Endothelial cell of umbilical vein (primary cell): ENCODE measurements at regions not wholly inside any gene's neighbourhood (a gene's known extent, or its start where the extent isn't known, plus 50 kb on each side); places are given as distances from the start of the nearest gene placed in this dataset.

Source experiments
- BruUV-seq: library from RNA; stranded (reverse); fragments of 400-500 nt; replicated peaks from 2 replicates; lab custom pipeline; 2021; lab: Mats Ljungman, UMichigan
- CTCF ChIA-PET: fragments of 300-600, 350-600 bp; sonication (Branson Sonifier 250); formaldehyde crosslinking; loops from one replicate; lab custom pipeline; 2021; ENCODE audit warnings: antibody characterized with exemption, inconsistent platforms; lab: Charles Lee
- POLR2A ChIA-PET: fragments of 300-600, 350-600 bp; sonication (Branson Sonifier 250); formaldehyde crosslinking; loops from one replicate; lab custom pipeline; 2021; ENCODE audit warnings: antibody characterized with exemption, inconsistent platforms; lab: Charles Lee
- DNase-seq: peaks from one replicate; pipeline ENCODE4 v3.0.0-alpha.2; 2011; ENCODE audit warnings: low read depth, low spot score
- FAIRE-seq: peaks from 2 replicates; lab custom pipeline; 2011; peaks lifted over from hg19 to GRCh38; lab: Jason Lieb, UNC
- H2AFZ ChIP-seq: 2 replicates; pipeline ENCODE4 v1.6.0; 2012; ENCODE audit warnings: low read depth, low read length, control low read depth, inconsistent platforms
- H3K27ac ChIP-seq: 2 replicates; pipeline ENCODE4 v1.5.1; 2011; ENCODE audit warnings: low read depth, mild to moderate bottlenecking, control low read depth, low read length, moderate library complexity; ENCODE audit not compliant: insufficient read depth
- H3K27me3 ChIP-seq, 2 experiments: 2 replicates each; pipeline versions ENCODE4 v1.6.0 to v1.6.1; 2011; ENCODE audit warnings: low read length in 2 of 2, mixed read lengths in 1 of 2; ENCODE audit not compliant: control insufficient read depth in 2 of 2, insufficient read depth in 2 of 2
- H3K36me3 ChIP-seq, 2 experiments: 2 replicates in 1 of 2; 3 replicates in 1 of 2; pipeline ENCODE4 v1.5.1; 2011; ENCODE audit warnings: low read length in 2 of 2, mild to moderate bottlenecking in 1 of 2, moderate library complexity in 1 of 2; ENCODE audit not compliant: control insufficient read depth in 2 of 2, insufficient read depth in 2 of 2; ENCODE audit errors: extremely low read depth in 1 of 2
- H3K4me1 ChIP-seq: 3 replicates; pipeline ENCODE4 v1.5.1; 2011; ENCODE audit warnings: mild to moderate bottlenecking, low read length; ENCODE audit not compliant: control insufficient read depth, insufficient read depth; ENCODE audit errors: extremely low read depth
- H3K4me2 ChIP-seq: 2 replicates; pipeline ENCODE4 v1.6.1; 2011; ENCODE audit warnings: low read length, control low read depth, mixed read lengths; ENCODE audit not compliant: insufficient read depth
- H3K4me3 ChIP-seq, 3 experiments: fragments of 200-600 bp in 1 of 3; sonication (generic), shearing (Covaris generic) in 1 of 3; replicated peaks in 1 of 3; 2 replicates each; pipeline ENCODE4 v1.5.1; 2011 to 2016; ENCODE audit warnings: control low read depth in 3 of 3, low read length in 3 of 3, mild to moderate bottlenecking in 2 of 3, inconsistent platforms in 1 of 3, low read depth in 1 of 3, moderate library complexity in 1 of 3; ENCODE audit not compliant: insufficient read depth in 1 of 3
- H3K79me2 ChIP-seq: 2 replicates; pipeline ENCODE4 v1.6.0; 2012; ENCODE audit warnings: low read length, inconsistent platforms; ENCODE audit not compliant: control insufficient read depth, insufficient read depth
- H3K9ac ChIP-seq: replicated peaks from 2 replicates; pipeline ENCODE3; 2011; ENCODE audit warnings: low read length, control low read depth; ENCODE audit not compliant: insufficient read depth; ENCODE audit errors: extremely low read depth
- H3K9me1 ChIP-seq: replicated peaks from 3 replicates; pipeline ENCODE4 v1.6.0; 2011; ENCODE audit warnings: mild to moderate bottlenecking, low read length; ENCODE audit not compliant: control insufficient read depth, insufficient read depth; ENCODE audit errors: extremely low read depth
- H3K9me3 ChIP-seq: replicated peaks from 2 replicates; pipeline ENCODE4 v1.5.1; 2012; ENCODE audit warnings: low read length, inconsistent platforms; ENCODE audit not compliant: control insufficient read depth, insufficient read depth
- H4K20me1 ChIP-seq: replicated peaks from 2 replicates; pipeline ENCODE3; 2011; ENCODE audit warnings: mild to moderate bottlenecking, low read length; ENCODE audit not compliant: control insufficient read depth, insufficient read depth; ENCODE audit errors: extremely low read depth
- CTCF ChIP-seq, 2 donors: IDR thresholded peaks; 1 replicate in 1 of 2; 2 replicates in 1 of 2; pipeline ENCODE4 v1.5.1; 2011; ENCODE audit warnings: low read length in 2 of 2, mild to moderate bottlenecking in 2 of 2, moderate library complexity in 2 of 2, control low read depth in 1 of 2, inconsistent platforms in 1 of 2, low read depth in 1 of 2; ENCODE audit not compliant: insufficient read depth in 1 of 2; ENCODE audit errors: extremely low read depth in 1 of 2
- EZH2 ChIP-seq: IDR thresholded peaks from 2 replicates; pipeline ENCODE4 v1.6.1; 2012; ENCODE audit warnings: borderline replicate concordance, low read depth, mild to moderate bottlenecking, moderate library complexity, low read length, inconsistent platforms; ENCODE audit not compliant: severe bottlenecking
- FOS ChIP-seq: IDR thresholded peaks from 2 replicates; pipeline ENCODE4 v1.6.1; 2011; ENCODE audit warnings: mild to moderate bottlenecking, low read length, moderate library complexity, borderline replicate concordance; ENCODE audit not compliant: insufficient read depth
- GATA2 ChIP-seq: IDR thresholded peaks from 2 replicates; pipeline ENCODE4 v1.7.0; 2011; ENCODE audit warnings: low read depth, mild to moderate bottlenecking, moderate library complexity, mixed read lengths, low read length; ENCODE audit not compliant: insufficient read length, insufficient read depth
- JUN ChIP-seq: IDR thresholded peaks from 2 replicates; pipeline ENCODE4 v1.6.1; 2011; ENCODE audit warnings: borderline replicate concordance, low read depth; ENCODE audit not compliant: insufficient read length, insufficient read depth
- MAX ChIP-seq: IDR thresholded peaks from 2 replicates; pipeline ENCODE4 v1.6.1; 2011; ENCODE audit not compliant: insufficient read depth, insufficient read length
- MYC ChIP-seq: IDR thresholded peaks from one replicate; pipeline ENCODE4 v1.6.1; 2011; ENCODE audit warnings: mild to moderate bottlenecking, low read depth, low read length
- POLR2A ChIP-seq: IDR thresholded peaks from 2 replicates; pipeline ENCODE4 v1.6.1; 2012; ENCODE audit warnings: low read depth, mild to moderate bottlenecking, control low read depth, low read length
- POLR2AphosphoS5 ChIP-seq: IDR thresholded peaks from 2 replicates; pipeline ENCODE4 v1.6.1; 2012; ENCODE audit warnings: low read depth, mild to moderate bottlenecking, control low read depth, low read length, moderate library complexity; ENCODE audit not compliant: insufficient read depth
- dilution Hi-C: fragments of 300-500 bp; cut with MboI; formaldehyde crosslinking; loops from one replicate; pipeline ENCODE4 v1.15.0; 2019; ENCODE audit warnings: low sequenced_read_pairs; ENCODE audit not compliant: extremely low pct_ligation_motif_present
- intact Hi-C: fragments of 100-400 bp; cut with micrococcal nuclease; formaldehyde crosslinking; loops from one replicate; pipeline ENCODE4 v1.10.0; 2022

GRCh38 chr20:11270566-11270965, 596.8 kb upstream of the JAG1 start:
- no peak for FAIRE-seq
- intact Hi-C loops (loop anchor here (5.0 kb wide), 1 partner anchor 618 kb away; no protein-coding TSS in a partner anchor), dilution Hi-C loops (no loop called here)
- TF ChIP-seq EZH2 (no peak), JUN (no peak), MAX (no peak), MYC (no peak), GATA2 (no peak), FOS (no peak), CTCF (IDR thresholded peaks at IDR 0.05; ENCODE audit: extremely low read depth in 1 of 2, insufficient read depth in 1 of 2, low read depth in 1 of 2, low read length in 2 of 2) (no peak), POLR2AphosphoS5 (no peak), POLR2A (no peak)
- no peak overlapping the region for H3K27ac ChIP-seq
- H3K27me3 ChIP-seq: no peaks in the 10 kb centered on the region
- CTCF ChIA-PET: interaction anchor here (1.0 to 1.4 kb wide), 2 partner anchors 63 to 599 kb away, joined by 3 to 4 read pairs; no protein-coding TSS in a partner anchor
- no peaks in the 10 kb centered on the region for H3K36me3 ChIP-seq
- H3K4me1 ChIP-seq: peaks cover 23% of the 10 kb centered on the region
- no TSS peak for BruUV-seq
- H2AFZ ChIP-seq: no peak overlapping the region
- no peaks in the 10 kb centered on the region for H3K79me2 ChIP-seq
- no peak overlapping the region for H3K4me3 ChIP-seq
- H3K9me1 ChIP-seq: no peaks in the 10 kb centered on the region
- DNase-seq: no peak
- H3K4me2 ChIP-seq: no peak overlapping the region
- no peak overlapping the region for H3K9ac ChIP-seq
- POLR2A ChIA-PET: no interaction called here
- no peaks in the 10 kb centered on the region for H4K20me1 ChIP-seq
- no peaks in the 10 kb centered on the region for H3K9me3 ChIP-seq
